A549 (cell line): ENCODE measurements at regions not wholly inside any gene's neighbourhood (a gene's known extent, or its start where the extent isn't known, plus 50 kb on each side); places are given as distances from the start of the nearest gene placed in this dataset.

ENCODE experiments used
- CBX8 ChIP-seq: fragments of 200-600 bp; sonication (generic); IDR thresholded peaks from 2 replicates; pipeline ENCODE4 v1.6.1; 2016
- CEBPB ChIP-seq, 2 experiments: fragments of >200 bp in 1 of 2; sonication (Bioruptor Twin) in 1 of 2; formaldehyde crosslinking in 1 of 2; IDR thresholded peaks; 2 replicates each; pipeline ENCODE4 v1.6.1; 2012 to 2016

- TF ChIP-seq CEBPB (IDR thresholded peaks at IDR 0.05) (no peak), CBX8 (no peak)
Measured at GRCh38 chr6:40285535-40285934, 301.6 kb downstream of the LRFN2 start.
